A673 (cell line): ENCODE measurements at regions not wholly inside any gene's neighbourhood (a gene's known extent, or its start where the extent isn't known, plus 50 kb on each side); places are given as distances from the start of the nearest gene placed in this dataset.

Experiments
- BruUV-seq: library from RNA; stranded (reverse); fragments of 400-500 nt; replicated peaks from 2 replicates; lab custom pipeline; 2021; lab: Mats Ljungman, UMichigan
- CTCF ChIA-PET: fragments of 300-600 bp; sonication (Branson Sonifier 250); formaldehyde crosslinking; loops from one replicate; lab custom pipeline; 2022; ENCODE audit warnings: antibody characterized with exemption; lab: Charles Lee
- POLR2A ChIA-PET: fragments of 300-600 bp; sonication (Branson Sonifier 250); formaldehyde crosslinking; loops from one replicate; lab custom pipeline; 2022; ENCODE audit warnings: antibody characterized with exemption; ENCODE audit not compliant: low non-redundant PET; lab: Charles Lee
- DNase-seq: peaks from one replicate; pipeline ENCODE4 v3.0.0-alpha.2; 2015; ENCODE audit warnings: low spot score
- H3K27ac ChIP-seq: fragments of 200-600 bp; sonication (generic); 2 replicates; pipeline ENCODE4 v1.5.1; 2016; ENCODE audit warnings: mixed run types, low read depth, mild to moderate bottlenecking, mixed read lengths, antibody characterized with exemption, low read length; ENCODE audit not compliant: poor library complexity, severe bottlenecking
- H3K27me3 ChIP-seq: fragments of 200-600 bp; sonication (generic); replicated peaks from 2 replicates; pipeline ENCODE4 v1.6.1; 2017; ENCODE audit warnings: mixed run types, low read depth, mild to moderate bottlenecking, mixed read lengths, antibody characterized with exemption, low read length; ENCODE audit not compliant: insufficient read depth, poor library complexity
- H3K36me3 ChIP-seq: fragments of 200-600 bp; sonication (generic); 2 replicates; pipeline ENCODE4 v1.6.1; 2016; ENCODE audit warnings: mixed run types, mild to moderate bottlenecking, mixed read lengths, antibody characterized with exemption, low read length; ENCODE audit not compliant: insufficient read depth, poor library complexity, severe bottlenecking
- H3K4me1 ChIP-seq: fragments of 200-600 bp; sonication (generic); 2 replicates; pipeline ENCODE4 v1.6.1; 2017; ENCODE audit warnings: mixed run types, mild to moderate bottlenecking, mixed read lengths, antibody characterized with exemption, low read length; ENCODE audit not compliant: insufficient read depth, poor library complexity, severe bottlenecking
- H3K4me3 ChIP-seq: fragments of 200-600 bp; sonication (generic); 2 replicates; pipeline ENCODE4 v1.5.1; 2016; ENCODE audit warnings: low read depth, mixed run types, mild to moderate bottlenecking, mixed read lengths, low read length; ENCODE audit not compliant: poor library complexity, severe bottlenecking
- H3K9me3 ChIP-seq: fragments of 200-600 bp; sonication (generic); 2 replicates; pipeline ENCODE4 v1.6.1; 2016; ENCODE audit warnings: mixed run types, low read depth, mild to moderate bottlenecking, mixed read lengths, antibody characterized with exemption, low read length; ENCODE audit not compliant: poor library complexity, severe bottlenecking
- CTCF ChIP-seq: fragments of 300-800, 200-600 bp; sonication (generic); conservative IDR thresholded peaks from 2 replicates; pipeline ENCODE4 v1.5.1; 2017; ENCODE audit warnings: low read depth, mild to moderate bottlenecking, antibody characterized with exemption, low read length, moderate library complexity, mixed read lengths
- EZH2 ChIP-seq: fragments of 200-600 bp; sonication (generic); IDR thresholded peaks from 2 replicates; pipeline ENCODE4 v1.6.1; 2017; ENCODE audit warnings: borderline replicate concordance, low read depth, mild to moderate bottlenecking, mixed read lengths, antibody characterized with exemption, low read length; ENCODE audit not compliant: poor library complexity, severe bottlenecking
- intact Hi-C: fragments of 100-400 bp; cut with micrococcal nuclease; formaldehyde crosslinking; loops from one replicate; pipeline ENCODE4 v1.10.0; 2022; ENCODE audit not compliant: unreplicated experiment

DNA sequence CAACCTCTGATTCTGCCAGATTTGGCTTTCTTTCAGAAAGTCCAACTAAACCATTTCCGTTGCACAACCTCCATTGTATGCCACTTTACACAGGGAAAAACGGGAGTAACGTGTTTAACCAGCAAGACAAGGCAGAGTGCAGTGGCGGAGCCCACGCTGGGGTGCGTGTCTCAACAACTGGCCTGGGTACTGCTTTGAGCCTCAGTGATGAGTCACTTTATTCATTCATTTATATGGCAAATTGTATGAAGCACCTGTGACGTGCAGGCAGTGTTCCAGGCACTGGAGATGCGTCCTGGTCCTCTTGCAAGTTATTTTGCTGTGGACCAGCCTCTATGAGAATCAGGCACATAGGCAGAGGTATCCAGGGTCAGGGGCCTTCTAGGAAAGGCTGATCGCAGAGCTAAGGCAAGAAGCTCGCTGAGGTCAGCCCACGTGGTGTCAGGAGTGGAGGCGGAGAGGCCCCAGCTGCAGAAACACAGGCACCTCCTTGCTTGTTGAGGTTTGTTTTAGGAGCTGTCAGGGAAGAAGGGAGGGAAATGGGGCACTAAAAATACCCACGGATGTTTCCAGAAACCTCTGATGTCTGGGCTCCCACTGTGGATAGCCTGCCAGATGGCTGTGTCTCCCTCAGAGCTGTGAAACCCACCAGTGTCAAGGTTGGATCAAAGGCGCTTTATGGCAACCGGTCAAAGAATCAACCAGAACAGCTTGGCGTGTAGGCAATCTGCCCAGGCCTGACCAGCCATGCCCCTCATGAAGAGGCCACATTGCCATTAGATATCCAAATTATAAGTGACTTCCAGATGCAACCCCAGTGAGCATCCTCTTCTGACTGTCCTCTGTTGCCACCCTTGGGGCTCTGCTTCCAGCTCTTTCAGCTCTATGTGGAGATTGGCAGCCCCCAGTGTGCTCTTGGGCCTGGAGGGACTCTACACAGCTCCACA is 157.2 kb downstream of the CD83 start:
- peaks cover 16% of the 10 kb centered on the region for H3K4me1 ChIP-seq
- H3K9me3 ChIP-seq: no peaks in the 10 kb centered on the region
- ChIA-PET CTCF (no interaction called here), POLR2A (no interaction called here)
- no peak for DNase-seq
- no peak overlapping the region for H3K27ac ChIP-seq
- no peak overlapping the region for H3K4me3 ChIP-seq
- H3K27me3 ChIP-seq: no peaks in the 10 kb centered on the region
- no peaks in the 10 kb centered on the region for H3K36me3 ChIP-seq
- TF ChIP-seq CTCF (no peak), EZH2 (no peak)
- intact Hi-C loops: no loop called here
- no TSS peak for BruUV-seq

GRCh38 chr6:14275493-14275851 is 157.9 kb downstream of the CD83 start:
- no peak for DNase-seq
- H3K4me3 ChIP-seq: no peak overlapping the region
- BruUV-seq: no TSS peak
- ChIA-PET CTCF (no interaction called here), POLR2A (no interaction called here)
- intact Hi-C loops: no loop called here
- TF ChIP-seq CTCF (no peak), EZH2 (no peak)
- H3K4me1 ChIP-seq: peaks cover 16% of the 10 kb centered on the region
- H3K27ac ChIP-seq: no peak overlapping the region
- no peaks in the 10 kb centered on the region for H3K9me3 ChIP-seq
- H3K27me3 ChIP-seq: no peaks in the 10 kb centered on the region
- H3K36me3 ChIP-seq: no peaks in the 10 kb centered on the region

- no peaks in the 10 kb centered on the region for H3K27me3 ChIP-seq
- no peak for DNase-seq
- TF ChIP-seq EZH2: no peak
- TF ChIP-seq CTCF: no peak
- peaks cover 16% of the 10 kb centered on the region for H3K4me1 ChIP-seq
- no peaks in the 10 kb centered on the region for H3K36me3 ChIP-seq
- H3K9me3 ChIP-seq: no peaks in the 10 kb centered on the region
- intact Hi-C loops: no loop called here
- CTCF ChIA-PET: no interaction called here
- H3K27ac ChIP-seq: no peak overlapping the region
- no peak overlapping the region for H3K4me3 ChIP-seq
- POLR2A ChIA-PET: no interaction called here
- no TSS peak for BruUV-seq
Measured at GRCh38 chr6:14276071-14276470, 158.5 kb downstream of the CD83 start.
